SU-DHL-6 (cell line): ENCODE measurements at regions not wholly inside any gene's neighbourhood (a gene's known extent, or its start where the extent isn't known, plus 50 kb on each side); places are given as distances from the start of the nearest gene placed in this dataset.

Source experiments
- H2AFZ ChIP-seq: fragments of 200-600 bp; sonication (generic); 2 replicates; pipeline ENCODE4 v1.6.1; 2014; ENCODE audit warnings: low read depth, mild to moderate bottlenecking, moderate library complexity, mixed read lengths, antibody characterized with exemption, low read length; ENCODE audit not compliant: severe bottlenecking
- H3F3A ChIP-seq: fragments of 200-600 bp; shearing (Covaris generic); 2 replicates; pipeline ENCODE4 v1.6.0; 2016; ENCODE audit warnings: antibody characterized with exemption, mild to moderate bottlenecking; ENCODE audit not compliant: insufficient read depth
- H3K27ac ChIP-seq: fragments of 200-600 bp; sonication (generic); 2 replicates; pipeline ENCODE4 v1.5.1; 2016; ENCODE audit warnings: low read depth, mild to moderate bottlenecking, low read length, moderate library complexity, mixed read lengths
- H3K27me3 ChIP-seq: fragments of 200-600 bp; sonication (generic), shearing (Covaris generic); 2 replicates; pipeline ENCODE4 v1.6.0; 2014; ENCODE audit warnings: mild to moderate bottlenecking, low read length
- H3K36me3 ChIP-seq: fragments of 200-600 bp; sonication (generic); 2 replicates; pipeline ENCODE4 v1.6.1; 2014; ENCODE audit warnings: mild to moderate bottlenecking, low read length, mixed read lengths
- H3K4me2 ChIP-seq: fragments of 300-600, 200-600 bp; shearing (Covaris generic), sonication (generic); 2 replicates; pipeline ENCODE4 v1.6.0; 2014; ENCODE audit warnings: low read length, low read depth, mild to moderate bottlenecking; ENCODE audit not compliant: poor library complexity, severe bottlenecking
- H3K4me3 ChIP-seq: fragments of 200-600 bp; sonication (generic); 2 replicates; pipeline ENCODE4 v1.5.1; 2014; ENCODE audit warnings: antibody characterized with exemption, low read length, mild to moderate bottlenecking, mixed read lengths; ENCODE audit not compliant: insufficient read depth, poor library complexity, severe bottlenecking
- H3K79me2 ChIP-seq: fragments of 200-600 bp; sonication (generic); 2 replicates; pipeline ENCODE4 v1.6.1; 2014; ENCODE audit warnings: mild to moderate bottlenecking, low read length, moderate library complexity; ENCODE audit not compliant: insufficient read depth
- H3K9ac ChIP-seq: fragments of 200-600 bp; sonication (generic); 2 replicates; pipeline ENCODE4 v1.7.0; 2014; ENCODE audit warnings: mild to moderate bottlenecking, low read length
- H3K9me2 ChIP-seq: fragments of 200-600 bp; sonication (generic); replicated peaks from 2 replicates; pipeline ENCODE4 v1.6.1; 2014; ENCODE audit warnings: low read length; ENCODE audit not compliant: insufficient read depth
- H3K9me3 ChIP-seq: fragments of 200-600 bp; sonication (generic); 2 replicates; pipeline ENCODE4 v1.6.1; 2014; ENCODE audit warnings: low read length, mixed read lengths; ENCODE audit not compliant: insufficient read depth
- H4K20me1 ChIP-seq: fragments of 200-600 bp; sonication (generic); 2 replicates; pipeline ENCODE4 v1.6.1; 2014; ENCODE audit warnings: low read depth, mild to moderate bottlenecking, antibody characterized with exemption, low read length, moderate library complexity, mixed read lengths
- EZH2phosphoT487 ChIP-seq: fragments of 200-600 bp; sonication (generic), shearing (Covaris generic); conservative IDR thresholded peaks from 2 replicates; pipeline ENCODE4 v1.6.1; 2018; ENCODE audit warnings: mild to moderate bottlenecking, antibody characterized with exemption, low read length, moderate library complexity, mixed read lengths
- TF ChIP-seq, protein P1 (sequence below): fragments of 200-600 bp; sonication (generic); IDR thresholded peaks from one replicate; pipeline ENCODE4 v1.5.1; 2017; ENCODE audit warnings: antibody characterized with exemption, mild to moderate bottlenecking, low read length, moderate library complexity; ENCODE audit not compliant: insufficient read depth, poor library complexity, severe bottlenecking

- no peaks in the 10 kb centered on the region for H3K27me3 ChIP-seq
- no peaks in the 10 kb centered on the region for H4K20me1 ChIP-seq
- no peaks in the 10 kb centered on the region for H3K36me3 ChIP-seq
- TF ChIP-seq, protein P1, sequence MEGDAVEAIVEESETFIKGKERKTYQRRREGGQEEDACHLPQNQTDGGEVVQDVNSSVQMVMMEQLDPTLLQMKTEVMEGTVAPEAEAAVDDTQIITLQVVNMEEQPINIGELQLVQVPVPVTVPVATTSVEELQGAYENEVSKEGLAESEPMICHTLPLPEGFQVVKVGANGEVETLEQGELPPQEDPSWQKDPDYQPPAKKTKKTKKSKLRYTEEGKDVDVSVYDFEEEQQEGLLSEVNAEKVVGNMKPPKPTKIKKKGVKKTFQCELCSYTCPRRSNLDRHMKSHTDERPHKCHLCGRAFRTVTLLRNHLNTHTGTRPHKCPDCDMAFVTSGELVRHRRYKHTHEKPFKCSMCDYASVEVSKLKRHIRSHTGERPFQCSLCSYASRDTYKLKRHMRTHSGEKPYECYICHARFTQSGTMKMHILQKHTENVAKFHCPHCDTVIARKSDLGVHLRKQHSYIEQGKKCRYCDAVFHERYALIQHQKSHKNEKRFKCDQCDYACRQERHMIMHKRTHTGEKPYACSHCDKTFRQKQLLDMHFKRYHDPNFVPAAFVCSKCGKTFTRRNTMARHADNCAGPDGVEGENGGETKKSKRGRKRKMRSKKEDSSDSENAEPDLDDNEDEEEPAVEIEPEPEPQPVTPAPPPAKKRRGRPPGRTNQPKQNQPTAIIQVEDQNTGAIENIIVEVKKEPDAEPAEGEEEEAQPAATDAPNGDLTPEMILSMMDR: no peak
- TF ChIP-seq EZH2phosphoT487: no peak
- H3F3A ChIP-seq: no peaks in the 10 kb centered on the region
- no peak overlapping the region for H3K9ac ChIP-seq
- no peaks in the 10 kb centered on the region for H3K79me2 ChIP-seq
- no peak overlapping the region for H3K4me3 ChIP-seq
- no peak overlapping the region for H3K4me2 ChIP-seq
- no peak overlapping the region for H2AFZ ChIP-seq
- H3K9me3 ChIP-seq: no peaks in the 10 kb centered on the region
- H3K27ac ChIP-seq: no peak overlapping the region
- H3K9me2 ChIP-seq: no peaks in the 10 kb centered on the region
Observed at GRCh38 chr2:49271060-49271606, 116.8 kb upstream of the FSHR start.

DNA sequence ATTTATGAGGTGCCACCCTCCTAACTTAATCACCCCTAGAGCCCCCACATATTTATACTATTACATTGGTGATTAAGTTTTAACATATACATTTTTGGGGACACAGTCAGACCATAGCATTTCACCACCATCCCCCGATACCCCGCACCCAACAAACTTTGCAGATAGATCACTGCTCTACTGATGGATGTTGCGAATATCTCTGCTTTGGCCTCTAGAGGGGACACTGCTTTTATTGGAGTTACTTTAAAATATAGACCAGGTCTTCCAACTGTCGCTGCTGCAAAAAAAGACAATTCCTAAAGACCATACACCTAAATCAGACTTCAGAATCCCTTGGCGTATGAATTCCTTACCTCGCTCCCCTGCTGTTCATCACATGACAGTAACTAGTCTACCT is 115.8 kb upstream of the FSHR start:
- H3K36me3 ChIP-seq: no peaks in the 10 kb centered on the region
- no peaks in the 10 kb centered on the region for H3K9me2 ChIP-seq
- no peak overlapping the region for H2AFZ ChIP-seq
- no peaks in the 10 kb centered on the region for H3K79me2 ChIP-seq
- no peaks in the 10 kb centered on the region for H3F3A ChIP-seq
- no peak overlapping the region for H3K9ac ChIP-seq
- no peak for TF ChIP-seq EZH2phosphoT487
- TF ChIP-seq, protein P1: no peak
- no peaks in the 10 kb centered on the region for H4K20me1 ChIP-seq
- no peaks in the 10 kb centered on the region for H3K27me3 ChIP-seq
- no peak overlapping the region for H3K27ac ChIP-seq
- H3K4me2 ChIP-seq: no peak overlapping the region
- H3K4me3 ChIP-seq: no peak overlapping the region
- H3K9me3 ChIP-seq: no peaks in the 10 kb centered on the region

- H3K27me3 ChIP-seq: no peaks in the 10 kb centered on the region
- no peak overlapping the region for H3K4me2 ChIP-seq
- no peaks in the 10 kb centered on the region for H3K36me3 ChIP-seq
- no peaks in the 10 kb centered on the region for H3K79me2 ChIP-seq
- no peak overlapping the region for H3K27ac ChIP-seq
- no peaks in the 10 kb centered on the region for H3F3A ChIP-seq
- H2AFZ ChIP-seq: no peak overlapping the region
- TF ChIP-seq EZH2phosphoT487: no peak
- TF ChIP-seq, protein P1: no peak
- no peaks in the 10 kb centered on the region for H3K9me2 ChIP-seq
- no peaks in the 10 kb centered on the region for H4K20me1 ChIP-seq
- H3K4me3 ChIP-seq: no peak overlapping the region
- no peak overlapping the region for H3K9ac ChIP-seq
- no peaks in the 10 kb centered on the region for H3K9me3 ChIP-seq
Observed at GRCh38 chr2:49265471-49265870, 111.2 kb upstream of the FSHR start.
